Spleen (tissue), 11 donors: ENCODE measurements at regions not wholly inside any gene's neighbourhood (a gene's known extent, or its start where the extent isn't known, plus 50 kb on each side); places are given as distances from the start of the nearest gene placed in this dataset.

Experiments
- DNase-seq: peaks from one replicate; pipeline ENCODE4 v3.0.0-alpha.2; 2020
- H3K27ac ChIP-seq, 8 donors: fragments of 200-600 bp; sonication (generic) in 7 of 8; 1 replicate in 4 of 8; 2 replicates in 4 of 8; pipeline versions ENCODE4 v1.5.0 to v1.8.0; 2016 to 2021; ENCODE audit warnings: inconsistent platforms in 4 of 8, mild to moderate bottlenecking in 4 of 8, moderate library complexity in 1 of 8
- H3K27me3 ChIP-seq, 7 donors: fragments of 200-600 bp; sonication (generic) in 6 of 7; replicated peaks in 1 of 7; 1 replicate in 4 of 7; 2 replicates in 3 of 7; pipeline versions ENCODE4 v1.5.0 to v1.8.0; 2016 to 2021; ENCODE audit warnings: inconsistent platforms in 3 of 7, mild to moderate bottlenecking in 1 of 7
- H3K36me3 ChIP-seq, 6 donors: fragments of 200-600 bp; sonication (generic) in 5 of 6; 1 replicate in 4 of 6; 2 replicates in 2 of 6; pipeline versions ENCODE4 v1.5.0 to v1.8.0; 2016 to 2021; ENCODE audit warnings: inconsistent platforms in 2 of 6
- H3K4me1 ChIP-seq, 6 donors: fragments of 200-600 bp; sonication (generic) in 5 of 6; 1 replicate in 3 of 6; 2 replicates in 3 of 6; pipeline versions ENCODE4 v1.5.0 to v1.8.0; 2016 to 2021; ENCODE audit warnings: inconsistent platforms in 3 of 6
- H3K4me3 ChIP-seq, 8 donors: fragments of 200-600 bp; sonication (generic) in 7 of 8; 1 replicate in 4 of 8; 2 replicates in 4 of 8; pipeline versions ENCODE4 v1.5.0 to v1.8.0; 2016 to 2021; ENCODE audit warnings: inconsistent platforms in 4 of 8, mild to moderate bottlenecking in 4 of 8, moderate library complexity in 2 of 8
- H3K9me3 ChIP-seq, 8 donors: fragments of 200-600 bp; sonication (generic) in 7 of 8; 1 replicate in 4 of 8; 2 replicates in 4 of 8; pipeline versions ENCODE4 v1.5.0 to v1.8.0; 2016 to 2021; ENCODE audit warnings: inconsistent platforms in 4 of 8
- CTCF ChIP-seq, 11 experiments: fragments of 200-600 bp in 7 of 11; fragments of 450-650 bp in 4 of 11; sonication (generic) in 4 of 11; IDR thresholded peaks in 8 of 11; conservative IDR thresholded peaks in 3 of 11; 1 replicate in 7 of 11; 2 replicates in 4 of 11; pipeline versions ENCODE4 v1.4.0 to v1.8.0; 2016 to 2021; ENCODE audit warnings: antibody characterized with exemption in 11 of 11, inconsistent platforms in 4 of 11, mild to moderate bottlenecking in 1 of 11
- POLR2A ChIP-seq, 3 donors: fragments of 450-650 bp; IDR thresholded peaks; one replicate each; pipeline ENCODE4 v1.5.1; 2017; ENCODE audit warnings: antibody characterized with exemption in 3 of 3, mild to moderate bottlenecking in 1 of 3
- POLR2AphosphoS5 ChIP-seq, 3 donors: sonication (generic); formaldehyde crosslinking; IDR thresholded peaks; one replicate each; pipeline ENCODE4 v1.5.1; 2017; ENCODE audit warnings: antibody characterized with exemption in 3 of 3
- WGBS, 5 donors: extraction: QIAGEN DNeasy Blood & Tissue Kit in 3 of 5; methylation state at CpG; one replicate each; pipeline versions ENCODE4 v1.1.5 to v1.1.7; 2013 to 2018; 5-methylcytosine and 5-hydroxymethylcytosine counted together
- intact Hi-C: fragments of 100-400 bp; cut with DNase I; formaldehyde crosslinking; loops from one replicate; pipeline ENCODE4 v1.15.0; 2023; ENCODE audit warnings: low total_unique reads
- donor health status: healthy with polysubstance abuse.
- donor health status: DM: no; HTN: no; CAD: no; lungs with moderate emphysema.
- donor health status: DM: no; HTN: no; CAD: no.
- donor health status: Bipolar disorder and iron deficiency.
- donor health status: healthy.
- donor health status: DM: no; HTN: no; CAD: no.
- donor health status: DM: yes; HTN: yes; CAD: no.

- H3K4me1 ChIP-seq = no peaks in the 10 kb centered on the region
- H3K27me3 ChIP-seq = peaks cover 0 to 8% (median 0%) of the 10 kb centered on the region in 7 donors
- no peaks in the 10 kb centered on the region for H3K9me3 ChIP-seq
- WGBS, 5 donors = 28 to 54% (median 32%) methylated on average over 2 of the region's 2 CpGs
- no peak overlapping the region for H3K27ac ChIP-seq
- no peak overlapping the region for H3K4me3 ChIP-seq
- no peaks in the 10 kb centered on the region for H3K36me3 ChIP-seq
- intact Hi-C loops = no loop called here
- no peak for DNase-seq
- no peak for TF ChIP-seq POLR2A (IDR thresholded peaks at IDR 0.05)
- TF ChIP-seq POLR2AphosphoS5 (IDR thresholded peaks at IDR 0.05) = no peak
- TF ChIP-seq CTCF (IDR thresholded peaks at IDR 0.05 in 8 of 11, conservative IDR thresholded peaks at IDR 0.05 in 3 of 11) = no peak
Measured at GRCh38 chr6:100166956-100167355, 172.9 kb upstream of the MCHR2 start.

GRCh38 chr6:100165442-100165841, 171.4 kb upstream of the MCHR2 start:
- Histone ChIP-seq H3K4me3 (no peak overlapping the region), H3K27ac (no peak overlapping the region), H3K4me1 (no peaks in the 10 kb centered on the region), H3K9me3 (no peaks in the 10 kb centered on the region), H3K36me3 (no peaks in the 10 kb centered on the region), H3K27me3 (peaks cover 0 to 8% (median 0%) of the 10 kb centered on the region in 7 donors)
- intact Hi-C loops = no loop called here
- no peak for DNase-seq
- TF ChIP-seq CTCF (IDR thresholded peaks at IDR 0.05 in 8 of 11, conservative IDR thresholded peaks at IDR 0.05 in 3 of 11) (no peak), POLR2A (IDR thresholded peaks at IDR 0.05) (no peak), POLR2AphosphoS5 (IDR thresholded peaks at IDR 0.05) (no peak)

GRCh38 chr6:100163035-100163434, 169.0 kb upstream of the MCHR2 start:
- intact Hi-C loops = no loop called here

GRCh38 chr6:100161782-100162365, 167.9 kb upstream of the MCHR2 start:
- 71 to 84% (median 80%) methylated on average over 2 of the region's 2 CpGs for WGBS, 5 donors
- H3K9me3 ChIP-seq = no peaks in the 10 kb centered on the region
- H3K27ac ChIP-seq = no peak overlapping the region
- H3K4me3 ChIP-seq = no peak overlapping the region
- no peaks in the 10 kb centered on the region for H3K4me1 ChIP-seq
- H3K27me3 ChIP-seq = peaks cover 0 to 8% (median 0%) of the 10 kb centered on the region in 7 donors
- DNase-seq = no peak
- TF ChIP-seq POLR2AphosphoS5 (IDR thresholded peaks at IDR 0.05) = no peak
- no peak for TF ChIP-seq POLR2A (IDR thresholded peaks at IDR 0.05)
- no peak for TF ChIP-seq CTCF (IDR thresholded peaks at IDR 0.05 in 8 of 11, conservative IDR thresholded peaks at IDR 0.05 in 3 of 11)
- H3K36me3 ChIP-seq = no peaks in the 10 kb centered on the region
- intact Hi-C loops = no loop called here

More at GRCh38 chr6:100163035-100163434, 169.0 kb upstream of the MCHR2 start:
- 36 to 47% (median 42%) methylated on average over 5 of the region's 5 CpGs for WGBS, 5 donors
- peaks cover 0 to 8% (median 0%) of the 10 kb centered on the region in 7 donors for H3K27me3 ChIP-seq
- no peak overlapping the region for H3K27ac ChIP-seq
- H3K4me1 ChIP-seq = no peaks in the 10 kb centered on the region
- no peak for TF ChIP-seq POLR2A (IDR thresholded peaks at IDR 0.05)
- no peak for TF ChIP-seq CTCF (IDR thresholded peaks at IDR 0.05 in 8 of 11, conservative IDR thresholded peaks at IDR 0.05 in 3 of 11)
- TF ChIP-seq POLR2AphosphoS5 (IDR thresholded peaks at IDR 0.05) = no peak
- no peaks in the 10 kb centered on the region for H3K9me3 ChIP-seq
- no peak for DNase-seq
- no peak overlapping the region for H3K4me3 ChIP-seq
- H3K36me3 ChIP-seq = no peaks in the 10 kb centered on the region
